GM19238 (cell line): ENCODE measurements at regions not wholly inside any gene's neighbourhood (a gene's known extent, or its start where the extent isn't known, plus 50 kb on each side); places are given as distances from the start of the nearest gene placed in this dataset.

Source experiments
- DNase-seq: peaks from one replicate; pipeline ENCODE4 v3.0.0; 2011; ENCODE audit warnings: low spot score; ENCODE audit not compliant: insufficient read length

GRCh38 chr6:1065986-1066385 is 245.9 kb upstream of the FOXQ1 start:
- no peak for DNase-seq

GRCh38 chr6:1063671-1064355 is 248.1 kb upstream of the FOXQ1 start:
- no peak for DNase-seq

- DNase-seq, result no peak
Observed at GRCh38 chr6:1062786-1063545, 248.9 kb upstream of the FOXQ1 start.

- DNase-seq, result no peak
Observed at GRCh38 chr6:1059596-1059995, 252.3 kb upstream of the FOXQ1 start.

- DNase-seq, result no peak
Observed at GRCh38 chr6:1057490-1058135, 254.3 kb upstream of the FOXQ1 start.

- no peak for DNase-seq
Observed at GRCh38 chr6:1055015-1055921, 256.6 kb upstream of the FOXQ1 start.

- DNase-seq, result no peak
Observed at GRCh38 chr6:1054653-1055014, 257.3 kb upstream of the FOXQ1 start.

- no peak for DNase-seq
Observed at GRCh38 chr6:1053586-1053985, 258.3 kb upstream of the FOXQ1 start.

- DNase-seq, result no peak
Observed at GRCh38 chr6:1052262-1052661, 259.6 kb upstream of the FOXQ1 start.

- DNase-seq, result no peak
Observed at GRCh38 chr6:1049900-1050299, 262.0 kb upstream of the FOXQ1 start.

GRCh38 chr6:1049170-1049569 is 262.7 kb upstream of the FOXQ1 start:
- DNase-seq, result no peak

GRCh38 chr6:1047981-1048541 is 263.8 kb upstream of the FOXQ1 start:
- DNase-seq, result no peak

GRCh38 chr6:1045239-1045638 is 266.7 kb upstream of the FOXQ1 start:
- DNase-seq, result no peak

- no peak for DNase-seq
Observed at GRCh38 chr6:1044040-1044836, 267.7 kb upstream of the FOXQ1 start.

- DNase-seq, result no peak
Observed at GRCh38 chr6:1043458-1043836, 268.5 kb upstream of the FOXQ1 start.

GRCh38 chr6:1042583-1043457 is 269.1 kb upstream of the FOXQ1 start:
- no peak for DNase-seq

GRCh38 chr6:1040393-1040792 is 271.5 kb upstream of the FOXQ1 start:
- DNase-seq, result no peak

GRCh38 chr6:1039746-1040145 is 272.2 kb upstream of the FOXQ1 start:
- no peak for DNase-seq

GRCh38 chr6:1039191-1039590 is 272.7 kb upstream of the FOXQ1 start:
- no peak for DNase-seq
